NB4 (cell line): ENCODE measurements at regions not wholly inside any gene's neighbourhood (a gene's known extent, or its start where the extent isn't known, plus 50 kb on each side); places are given as distances from the start of the nearest gene placed in this dataset.

Source experiments
- POLR2A ChIP-seq: IDR thresholded peaks from 2 replicates; pipeline ENCODE4 v1.6.1; 2011; ENCODE audit warnings: mild to moderate bottlenecking; ENCODE audit not compliant: insufficient read length; ENCODE audit errors: extremely low read depth
- TF ChIP-seq, protein P1 (sequence below): IDR thresholded peaks from one replicate; pipeline ENCODE4 v1.5.1; 2012; ENCODE audit warnings: low read depth, low read length

GRCh38 chr11:23403210-23404185 lies 543.2 kb upstream of the CCDC179 start:
- TF ChIP-seq, protein P1, sequence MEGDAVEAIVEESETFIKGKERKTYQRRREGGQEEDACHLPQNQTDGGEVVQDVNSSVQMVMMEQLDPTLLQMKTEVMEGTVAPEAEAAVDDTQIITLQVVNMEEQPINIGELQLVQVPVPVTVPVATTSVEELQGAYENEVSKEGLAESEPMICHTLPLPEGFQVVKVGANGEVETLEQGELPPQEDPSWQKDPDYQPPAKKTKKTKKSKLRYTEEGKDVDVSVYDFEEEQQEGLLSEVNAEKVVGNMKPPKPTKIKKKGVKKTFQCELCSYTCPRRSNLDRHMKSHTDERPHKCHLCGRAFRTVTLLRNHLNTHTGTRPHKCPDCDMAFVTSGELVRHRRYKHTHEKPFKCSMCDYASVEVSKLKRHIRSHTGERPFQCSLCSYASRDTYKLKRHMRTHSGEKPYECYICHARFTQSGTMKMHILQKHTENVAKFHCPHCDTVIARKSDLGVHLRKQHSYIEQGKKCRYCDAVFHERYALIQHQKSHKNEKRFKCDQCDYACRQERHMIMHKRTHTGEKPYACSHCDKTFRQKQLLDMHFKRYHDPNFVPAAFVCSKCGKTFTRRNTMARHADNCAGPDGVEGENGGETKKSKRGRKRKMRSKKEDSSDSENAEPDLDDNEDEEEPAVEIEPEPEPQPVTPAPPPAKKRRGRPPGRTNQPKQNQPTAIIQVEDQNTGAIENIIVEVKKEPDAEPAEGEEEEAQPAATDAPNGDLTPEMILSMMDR = no peak
- TF ChIP-seq POLR2A = no peak
